GDM1 (cell line): ENCODE measurements at regions not wholly inside any gene's neighbourhood (a gene's known extent, or its start where the extent isn't known, plus 50 kb on each side); places are given as distances from the start of the nearest gene placed in this dataset.

Experiments
- DNase-seq: peaks from one replicate; lab custom pipeline; 2025; lab: John Stamatoyannopoulos, UW

DNA sequence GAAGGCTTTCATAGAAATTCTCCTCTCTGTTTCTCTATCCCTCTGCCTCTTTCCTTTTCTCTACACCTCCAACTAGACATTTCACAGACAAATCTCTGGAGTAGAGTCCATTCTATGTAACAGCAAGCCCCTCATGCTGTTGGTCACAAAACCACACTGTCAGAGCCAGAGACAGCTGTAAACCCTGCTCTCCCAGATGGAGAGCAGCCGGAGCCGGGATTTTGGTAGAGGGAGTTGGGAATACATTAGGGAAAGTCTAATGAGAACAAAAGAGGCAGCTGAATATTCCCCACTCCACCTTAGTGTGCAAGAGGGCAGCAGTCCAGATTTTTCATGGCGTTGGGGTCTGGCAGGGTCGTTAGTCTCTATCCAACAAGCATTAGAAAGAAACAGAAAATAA lies 68.3 kb upstream of the EDN1 start:
- no peak for DNase-seq

DNA sequence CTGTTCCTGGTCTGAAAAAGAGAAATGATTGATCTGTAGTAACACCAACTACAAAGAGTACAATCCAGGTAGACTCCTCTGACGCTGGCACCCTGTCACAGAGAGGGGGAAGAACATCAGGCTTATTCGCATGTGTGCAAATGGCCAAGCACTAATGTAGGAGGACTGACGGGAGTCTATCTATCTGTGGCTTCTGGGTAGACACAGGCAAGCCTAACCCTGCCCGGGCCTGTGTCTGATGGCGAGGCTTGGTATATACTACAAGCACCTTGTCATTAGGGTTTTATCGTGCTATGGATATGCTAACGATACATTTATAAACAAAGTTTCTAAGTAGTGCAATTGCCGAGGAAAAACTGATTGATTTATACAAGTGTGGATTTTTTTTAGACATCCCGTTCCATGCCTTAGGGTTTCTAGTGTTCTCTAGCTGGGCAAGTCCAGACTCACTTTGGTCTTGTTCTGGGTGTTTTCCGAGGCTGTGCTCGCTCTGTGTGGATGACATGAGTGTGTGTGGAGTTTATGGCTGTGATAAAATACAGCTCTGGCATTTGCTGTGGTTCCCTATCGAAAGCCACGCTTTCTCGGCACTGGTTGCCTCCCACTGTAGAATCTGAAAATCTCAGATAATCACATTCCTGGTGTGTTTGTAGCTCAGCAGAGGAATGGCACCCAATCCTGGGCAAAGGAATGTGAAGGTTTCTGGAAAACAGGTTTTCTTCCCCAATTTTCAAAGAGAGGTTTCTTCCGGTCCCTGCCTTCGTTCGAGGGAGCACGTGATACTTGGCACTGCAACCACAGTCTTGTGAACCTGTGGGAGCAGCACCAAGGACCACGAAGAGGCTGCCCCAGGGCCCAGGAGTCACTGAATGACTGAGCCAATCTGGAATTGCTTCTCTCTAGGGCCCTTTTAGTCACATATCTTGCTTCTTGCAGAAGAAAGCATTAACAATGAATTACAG lies 67.5 kb upstream of the EDN1 start:
- DNase-seq, result no peak

- DNase-seq, result no peak
These were observed 66.8 kb upstream of the EDN1 start for GRCh38 chr6:12223383-12223782.

GRCh38 chr6:12224251-12224650 lies 65.9 kb upstream of the EDN1 start:
- no peak for DNase-seq

- no peak for DNase-seq
These were observed 61.6 kb upstream of the EDN1 start for GRCh38 chr6:12228447-12229146.

- DNase-seq, result no peak
These were observed 60.8 kb upstream of the EDN1 start for GRCh38 chr6:12229332-12229731.

GRCh38 chr6:12230523-12230922 lies 59.6 kb upstream of the EDN1 start:
- DNase-seq, result no peak

- DNase-seq, result no peak
These were observed 57.8 kb upstream of the EDN1 start for GRCh38 chr6:12232339-12232738.

GRCh38 chr6:12232821-12233220 lies 57.3 kb upstream of the EDN1 start:
- DNase-seq, result no peak

GRCh38 chr6:12233693-12234571 lies 56.2 kb upstream of the EDN1 start:
- DNase-seq, result peak; percentile 27

GRCh38 chr6:12235341-12235740 lies 54.8 kb upstream of the EDN1 start:
- no peak for DNase-seq

- no peak for DNase-seq
These were observed 51.9 kb upstream of the EDN1 start for GRCh38 chr6:12238219-12238618.
